ENCODE measurements at regions not wholly inside any gene's neighbourhood (a gene's known extent, or its start where the extent isn't known, plus 50 kb on each side); places are given as distances from the start of the nearest gene placed in this dataset.

- WGBS: 71% methylated on average over 6 of the region's 6 CpGs
- intact Hi-C loops (cut with DNase I): no loop called here
- no peak for DNase-seq (ENCODE audit: extremely low spot score)
- no peaks in the 10 kb centered on the region for H3K27me3 ChIP-seq
- H3K27ac ChIP-seq (replicated peaks in 1 of 4): no peak overlapping the region
- H3K4me3 ChIP-seq: no peak overlapping the region
- TF ChIP-seq, protein P1, sequence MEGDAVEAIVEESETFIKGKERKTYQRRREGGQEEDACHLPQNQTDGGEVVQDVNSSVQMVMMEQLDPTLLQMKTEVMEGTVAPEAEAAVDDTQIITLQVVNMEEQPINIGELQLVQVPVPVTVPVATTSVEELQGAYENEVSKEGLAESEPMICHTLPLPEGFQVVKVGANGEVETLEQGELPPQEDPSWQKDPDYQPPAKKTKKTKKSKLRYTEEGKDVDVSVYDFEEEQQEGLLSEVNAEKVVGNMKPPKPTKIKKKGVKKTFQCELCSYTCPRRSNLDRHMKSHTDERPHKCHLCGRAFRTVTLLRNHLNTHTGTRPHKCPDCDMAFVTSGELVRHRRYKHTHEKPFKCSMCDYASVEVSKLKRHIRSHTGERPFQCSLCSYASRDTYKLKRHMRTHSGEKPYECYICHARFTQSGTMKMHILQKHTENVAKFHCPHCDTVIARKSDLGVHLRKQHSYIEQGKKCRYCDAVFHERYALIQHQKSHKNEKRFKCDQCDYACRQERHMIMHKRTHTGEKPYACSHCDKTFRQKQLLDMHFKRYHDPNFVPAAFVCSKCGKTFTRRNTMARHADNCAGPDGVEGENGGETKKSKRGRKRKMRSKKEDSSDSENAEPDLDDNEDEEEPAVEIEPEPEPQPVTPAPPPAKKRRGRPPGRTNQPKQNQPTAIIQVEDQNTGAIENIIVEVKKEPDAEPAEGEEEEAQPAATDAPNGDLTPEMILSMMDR (IDR thresholded peaks at IDR 0.05): no peak
- no peak for TF ChIP-seq POLR2A (IDR thresholded peaks at IDR 0.05; ENCODE audit: low read depth)
- no peak for TF ChIP-seq POLR2AphosphoS5 (IDR thresholded peaks at IDR 0.05)
- TF ChIP-seq EP300 (IDR thresholded peaks at IDR 0.05): no peak
- H3K9me3 ChIP-seq: no peaks in the 10 kb centered on the region
- peaks cover 0 to 3% (median 0%) of the 10 kb centered on the region in 4 donors for H3K4me1 ChIP-seq
- no peaks in the 10 kb centered on the region for H3K36me3 ChIP-seq
Measured at GRCh38 chr20:12057778-12058177, 140.1 kb downstream of the BTBD3 start.

- H3K27me3 ChIP-seq: no peaks in the 10 kb centered on the region
- peaks cover 0 to 2% (median 0%) of the 10 kb centered on the region in 4 donors for H3K4me1 ChIP-seq
- H3K4me3 ChIP-seq: no peak overlapping the region
- WGBS: 81% methylated on average over 4 of the region's 4 CpGs
- no peak for DNase-seq (ENCODE audit: extremely low spot score)
- no peaks in the 10 kb centered on the region for H3K9me3 ChIP-seq
- H3K27ac ChIP-seq (replicated peaks in 1 of 4): no peak overlapping the region
- intact Hi-C loops (cut with DNase I): no loop called here
- TF ChIP-seq POLR2AphosphoS5 (IDR thresholded peaks at IDR 0.05) (no peak), POLR2A (IDR thresholded peaks at IDR 0.05; ENCODE audit: low read depth) (no peak), EP300 (IDR thresholded peaks at IDR 0.05) (no peak)
- TF ChIP-seq, protein P1 (IDR thresholded peaks at IDR 0.05): no peak
- H3K36me3 ChIP-seq: no peaks in the 10 kb centered on the region
Measured at GRCh38 chr20:12058216-12058615, 140.5 kb downstream of the BTBD3 start.

- Histone ChIP-seq H3K4me3 (no peak overlapping the region), H3K27ac (replicated peaks in 1 of 4) (no peak overlapping the region), H3K27me3 (no peaks in the 10 kb centered on the region), H3K9me3 (no peaks in the 10 kb centered on the region), H3K36me3 (no peaks in the 10 kb centered on the region), H3K4me1 (no peaks in the 10 kb centered on the region)
- no peak for DNase-seq (ENCODE audit: extremely low spot score)
- TF ChIP-seq POLR2AphosphoS5 (IDR thresholded peaks at IDR 0.05) (no peak), POLR2A (IDR thresholded peaks at IDR 0.05; ENCODE audit: low read depth) (no peak), EP300 (IDR thresholded peaks at IDR 0.05) (no peak)
- TF ChIP-seq, protein P1 (IDR thresholded peaks at IDR 0.05): no peak
- intact Hi-C loops (cut with DNase I): no loop called here
- WGBS: 56% methylated on average over 1 of the region's 1 CpG
Measured at GRCh38 chr20:12061466-12061865, 143.8 kb downstream of the BTBD3 start.

DNA sequence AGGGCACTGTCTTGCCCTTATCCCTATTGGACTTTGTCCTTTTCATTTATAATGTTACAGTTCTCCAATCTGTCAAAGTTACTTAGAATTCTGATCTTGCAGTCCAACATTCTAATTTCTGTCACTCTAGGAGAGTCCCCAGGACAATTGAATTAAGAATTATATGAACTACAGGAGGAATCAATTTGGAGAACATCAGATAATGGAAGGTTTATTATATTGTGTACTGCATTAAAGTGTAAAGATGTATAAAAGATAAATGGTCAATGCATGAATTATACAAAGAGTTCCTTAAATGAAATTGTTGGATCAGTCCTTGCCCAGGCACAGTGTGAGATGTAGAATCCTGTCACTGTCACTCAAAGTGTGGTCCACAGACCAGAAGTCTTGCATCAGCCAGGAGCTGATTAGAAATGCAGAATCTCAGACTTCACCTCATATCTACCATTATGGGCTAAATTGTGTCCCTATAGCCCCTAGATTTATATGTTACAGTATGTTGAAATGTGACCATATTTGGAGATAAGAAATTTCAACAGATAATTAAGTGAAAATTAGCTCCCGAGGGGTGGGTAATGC lies 145.5 kb downstream of the BTBD3 start:
- 100% methylated on average over 1 of the region's 1 CpG for WGBS
- Histone ChIP-seq H3K4me3 (no peak overlapping the region), H3K36me3 (no peaks in the 10 kb centered on the region), H3K4me1 (no peaks in the 10 kb centered on the region), H3K27me3 (no peaks in the 10 kb centered on the region), H3K27ac (replicated peaks in 1 of 4) (no peak overlapping the region), H3K9me3 (no peaks in the 10 kb centered on the region)
- intact Hi-C loops (cut with DNase I): no loop called here
- TF ChIP-seq, protein P1 (IDR thresholded peaks at IDR 0.05): no peak
- TF ChIP-seq EP300 (IDR thresholded peaks at IDR 0.05): no peak
- TF ChIP-seq POLR2A (IDR thresholded peaks at IDR 0.05; ENCODE audit: low read depth): no peak
- no peak for TF ChIP-seq POLR2AphosphoS5 (IDR thresholded peaks at IDR 0.05)
- DNase-seq (ENCODE audit: extremely low spot score): no peak

GRCh38 chr20:12064540-12064939 lies 146.8 kb downstream of the BTBD3 start:
- no peaks in the 10 kb centered on the region for H3K4me1 ChIP-seq
- no peak for DNase-seq (ENCODE audit: extremely low spot score)
- no peak overlapping the region for H3K27ac ChIP-seq (replicated peaks in 1 of 4)
- H3K9me3 ChIP-seq: no peaks in the 10 kb centered on the region
- no peak overlapping the region for H3K4me3 ChIP-seq
- H3K27me3 ChIP-seq: no peaks in the 10 kb centered on the region
- no peaks in the 10 kb centered on the region for H3K36me3 ChIP-seq
- WGBS: 82% methylated on average over 5 of the region's 5 CpGs
- intact Hi-C loops (cut with DNase I): no loop called here
- TF ChIP-seq POLR2AphosphoS5 (IDR thresholded peaks at IDR 0.05): no peak
- TF ChIP-seq POLR2A (IDR thresholded peaks at IDR 0.05; ENCODE audit: low read depth): no peak
- TF ChIP-seq, protein P1 (IDR thresholded peaks at IDR 0.05): no peak
- TF ChIP-seq EP300 (IDR thresholded peaks at IDR 0.05): no peak
